GM21381 (cell line): ENCODE measurements at regions not wholly inside any gene's neighbourhood (a gene's known extent, or its start where the extent isn't known, plus 50 kb on each side); places are given as distances from the start of the nearest gene placed in this dataset.
"Not testable (repeated sequence)": the region's sequence is repeated elsewhere in the genome, so short reads cannot be mapped to it uniquely, and the experiment has no call there.

Source experiments
- ATAC-seq: cut with Tn5 transposase; IDR thresholded peaks from one replicate; pipeline ENCODE4 v1.9.1; 2021; ENCODE audit warnings: mild to moderate bottlenecking, moderate library complexity; ENCODE audit not compliant: unreplicated experiment

GRCh38 chr2:209260281-209260680 is 163.6 kb upstream of the MAP2 start:
- no peak for ATAC-seq

- not testable (repeated sequence) for ATAC-seq
Measured at GRCh38 chr2:209261366-209262053, 162.3 kb upstream of the MAP2 start.

GRCh38 chr2:209269024-209269423 is 154.8 kb upstream of the MAP2 start:
- ATAC-seq: no peak

GRCh38 chr2:209276000-209276399 is 147.8 kb upstream of the MAP2 start:
- no peak for ATAC-seq

GRCh38 chr2:209277444-209277843 is 146.4 kb upstream of the MAP2 start:
- no peak for ATAC-seq

- no peak for ATAC-seq
Measured at GRCh38 chr2:209298601-209299000, 125.2 kb upstream of the MAP2 start.

GRCh38 chr2:209299478-209299877 is 124.4 kb upstream of the MAP2 start:
- ATAC-seq: not testable (repeated sequence)

GRCh38 chr2:209300766-209301165 is 123.1 kb upstream of the MAP2 start:
- not testable (repeated sequence) for ATAC-seq

GRCh38 chr2:209305026-209305425 is 118.8 kb upstream of the MAP2 start:
- ATAC-seq: no peak

GRCh38 chr2:209305746-209306196 is 118.1 kb upstream of the MAP2 start:
- ATAC-seq: no peak

GRCh38 chr2:209307161-209308001 is 116.5 kb upstream of the MAP2 start:
- ATAC-seq: no peak

- no peak for ATAC-seq
Measured at GRCh38 chr2:209308415-209308814, 115.4 kb upstream of the MAP2 start.

GRCh38 chr2:209311948-209312347 is 111.9 kb upstream of the MAP2 start:
- ATAC-seq: no peak

GRCh38 chr2:209312450-209312849 is 111.4 kb upstream of the MAP2 start:
- ATAC-seq: not testable (repeated sequence)

- no peak for ATAC-seq
Measured at GRCh38 chr2:209314653-209315052, 109.2 kb upstream of the MAP2 start.

- no peak for ATAC-seq
Measured at GRCh38 chr2:209316141-209316540, 107.7 kb upstream of the MAP2 start.

- ATAC-seq: no peak
Measured at GRCh38 chr2:209321076-209321475, 102.8 kb upstream of the MAP2 start.

- ATAC-seq: no peak
Measured at GRCh38 chr2:209321581-209321980, 102.3 kb upstream of the MAP2 start.

- ATAC-seq: no peak
Measured at GRCh38 chr2:209322041-209322440, 101.8 kb upstream of the MAP2 start.

GRCh38 chr2:209322905-209323512 is 100.8 kb upstream of the MAP2 start:
- no peak for ATAC-seq

- ATAC-seq: no peak
Measured at GRCh38 chr2:209323738-209324137, 100.1 kb upstream of the MAP2 start.

GRCh38 chr2:209324281-209324680 is 99.6 kb upstream of the MAP2 start:
- ATAC-seq: no peak
